ENCODE measurements at regions not wholly inside any gene's neighbourhood (a gene's known extent, or its start where the extent isn't known, plus 50 kb on each side); places are given as distances from the start of the nearest gene placed in this dataset.
"Not testable (repeated sequence)": the region's sequence is repeated elsewhere in the genome, so short reads cannot be mapped to it uniquely, and the experiment has no call there.

DNA sequence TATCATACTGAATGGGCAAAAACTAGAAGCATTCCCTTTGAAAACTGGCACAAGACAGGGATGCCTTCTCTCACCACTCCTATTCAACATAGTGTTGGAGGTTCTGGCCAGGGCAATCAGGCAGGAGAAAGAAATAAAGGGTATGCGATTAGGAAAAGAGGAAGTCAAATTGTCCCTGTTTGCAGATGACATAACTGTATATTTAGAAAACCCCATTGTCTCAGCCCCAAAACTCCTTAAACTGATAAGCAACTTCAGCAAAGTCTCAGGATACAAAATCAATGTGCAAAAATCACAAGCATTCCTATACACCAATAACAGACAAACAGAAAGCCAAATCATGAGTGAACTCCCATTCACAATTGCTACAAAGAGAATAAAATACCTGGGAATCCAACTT is 52.5 kb upstream of the CCDC71L start:
- DNase-seq (ENCODE audit: low read depth in 2 of 3, low spot score in 1 of 3), result not testable (repeated sequence)

DNA sequence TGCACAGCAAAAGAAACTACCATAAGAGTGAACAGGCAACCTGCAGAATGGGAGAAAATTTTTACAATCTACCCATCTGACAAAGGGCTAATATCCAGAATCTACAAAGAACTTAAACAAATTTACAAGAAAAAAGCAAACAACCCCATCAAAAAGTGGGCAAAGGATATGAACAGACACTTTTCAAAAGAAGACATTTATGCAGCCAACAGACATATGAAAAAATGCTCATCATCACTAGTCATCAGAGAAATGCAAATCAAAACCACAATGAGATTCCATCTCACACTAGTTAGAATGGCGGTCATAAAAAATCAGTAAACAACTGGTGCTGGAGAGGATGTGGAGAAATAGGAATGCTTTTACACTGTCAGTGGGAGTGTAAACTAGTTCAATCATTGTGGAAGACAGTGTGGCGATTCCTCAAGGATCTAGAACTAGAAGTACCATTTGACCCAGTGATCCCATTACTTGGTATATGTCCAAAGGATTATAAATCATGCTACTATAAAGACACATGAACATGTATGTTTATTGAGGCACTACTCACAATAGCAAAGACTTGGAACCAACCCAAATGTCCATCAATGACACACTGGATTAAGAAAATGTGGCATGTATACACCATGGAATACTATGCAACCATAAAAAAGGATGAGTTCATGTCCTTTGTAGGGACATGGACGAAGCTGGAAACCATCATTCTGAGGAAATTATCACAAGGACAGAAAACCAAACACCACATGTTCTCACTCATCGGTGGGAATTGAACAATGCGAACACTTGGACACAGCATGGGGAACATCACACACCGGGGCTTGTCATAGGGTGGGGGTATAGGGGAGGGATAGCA is 53.9 kb upstream of the CCDC71L start:
- not testable (repeated sequence) for DNase-seq (ENCODE audit: low read depth in 2 of 3, low spot score in 1 of 3)

DNA sequence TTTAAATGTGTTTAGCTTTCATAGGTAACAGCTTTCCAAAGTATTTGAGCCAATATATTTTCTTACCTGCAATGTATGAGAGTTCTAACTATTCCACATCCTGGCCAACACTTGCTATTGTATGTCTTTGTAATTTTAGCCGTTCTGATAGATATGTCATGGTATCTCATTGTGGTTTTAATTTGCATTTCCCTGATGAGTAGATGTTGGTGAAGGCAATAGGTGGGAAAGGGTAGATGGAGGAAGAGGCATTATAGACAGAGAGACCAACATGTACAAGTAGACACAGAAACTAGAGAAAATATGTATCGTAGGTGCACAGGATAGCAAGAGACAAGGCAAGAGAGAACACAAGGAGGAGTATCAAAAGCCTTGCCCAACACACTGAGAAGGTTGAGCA is 54.8 kb upstream of the CCDC71L start:
- DNase-seq (ENCODE audit: low read depth in 2 of 3, low spot score in 1 of 3), result no peak

DNA sequence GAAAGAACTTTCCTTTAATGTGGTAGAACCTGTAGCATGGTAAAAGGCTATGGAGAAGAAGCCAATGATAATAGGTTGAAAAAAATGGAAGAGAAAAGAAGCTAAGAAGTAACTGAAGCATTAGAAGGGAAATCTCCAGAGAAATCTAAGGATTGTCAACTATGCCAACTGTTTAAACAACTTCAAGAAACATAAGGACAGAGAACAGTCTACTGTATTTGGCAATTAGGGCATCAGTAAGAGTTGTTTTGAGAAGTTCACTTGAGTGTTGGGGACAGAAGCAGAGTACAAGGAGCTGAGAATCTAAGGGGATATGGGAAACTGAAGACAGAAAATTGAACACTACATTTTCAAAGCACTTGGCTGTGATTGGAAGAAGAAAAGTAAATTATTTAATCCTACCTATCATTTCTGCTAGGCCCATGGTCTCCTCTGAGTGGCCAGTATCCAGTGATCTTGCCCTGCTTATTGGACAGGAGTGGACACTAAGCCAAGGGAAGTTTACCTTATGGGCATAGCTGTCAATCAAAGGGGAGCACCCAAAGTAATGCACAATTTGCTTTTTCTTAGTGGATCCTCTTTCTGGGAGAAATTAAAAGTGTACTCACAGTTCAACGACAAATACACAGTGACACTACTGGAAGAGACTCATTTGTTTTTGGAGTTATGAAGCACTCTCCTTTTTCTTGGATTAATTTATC is 56.4 kb upstream of the CCDC71L start:
- no peak for DNase-seq (ENCODE audit: low read depth in 2 of 3, low spot score in 1 of 3)

DNA sequence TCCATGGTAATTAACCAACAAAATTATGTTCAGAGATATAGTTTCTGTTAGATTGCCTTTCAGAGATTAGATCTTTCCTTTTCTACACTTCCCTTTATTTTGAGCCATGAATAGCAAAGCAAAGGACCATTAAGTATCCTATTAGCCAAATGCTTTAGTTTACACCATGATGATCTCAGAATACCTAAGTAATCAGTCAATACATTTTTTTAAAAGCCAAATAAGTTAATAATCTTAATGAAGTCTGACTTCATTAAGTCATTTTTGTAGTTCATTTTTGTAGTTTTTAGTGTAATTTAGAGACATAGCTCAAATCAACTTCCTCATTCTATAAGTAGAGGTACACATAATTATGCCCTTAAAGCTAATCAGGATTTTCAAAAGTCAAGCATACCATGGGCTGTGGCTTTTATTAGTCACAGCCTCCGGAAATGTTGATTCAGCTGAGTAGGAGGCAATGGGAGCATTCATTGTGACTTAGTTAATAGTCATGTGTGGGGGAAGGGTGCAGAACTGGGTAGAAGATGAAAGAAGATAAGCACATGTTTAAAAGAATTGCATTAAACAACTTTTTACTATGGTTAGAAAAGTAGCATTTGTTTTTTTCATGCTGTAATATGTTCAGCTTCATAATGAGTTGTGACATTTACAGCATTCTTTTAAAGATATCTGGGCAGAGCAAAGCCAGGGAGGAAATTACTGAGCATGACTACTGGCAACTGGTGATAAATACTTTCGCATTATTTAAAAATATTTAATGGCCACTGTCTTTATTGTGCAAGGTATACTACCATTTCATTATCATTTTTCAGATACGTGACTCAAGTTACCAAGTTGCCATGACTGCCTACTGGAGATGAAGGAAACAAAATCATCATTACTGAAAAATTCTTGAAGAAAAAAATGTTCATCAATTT is 57.3 kb upstream of the CCDC71L start:
- DNase-seq (ENCODE audit: low read depth in 2 of 3, low spot score in 1 of 3), result peak; percentile 63 to 93 (median 67)

DNA sequence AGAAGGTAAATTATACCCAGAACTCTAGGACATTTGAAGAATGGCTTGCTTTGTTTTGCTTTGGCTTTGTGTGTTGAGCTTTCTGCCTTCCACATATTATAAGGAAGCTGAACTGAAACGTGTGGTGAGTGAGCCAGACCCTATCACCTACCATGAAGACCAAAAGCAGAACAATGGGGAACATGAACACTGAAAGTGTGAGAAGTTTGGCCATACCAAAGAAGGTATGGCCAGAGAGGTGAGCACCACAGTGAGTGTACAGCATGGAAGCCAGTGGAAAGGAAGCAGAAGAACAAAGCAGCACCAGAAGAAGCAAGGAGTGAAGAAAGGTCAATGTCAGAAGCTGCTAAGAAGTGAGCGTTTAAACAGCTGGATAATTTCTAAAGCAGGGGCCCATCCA is 59.7 kb upstream of the CCDC71L start:
- no peak for DNase-seq (ENCODE audit: low read depth in 2 of 3, low spot score in 1 of 3)

DNA sequence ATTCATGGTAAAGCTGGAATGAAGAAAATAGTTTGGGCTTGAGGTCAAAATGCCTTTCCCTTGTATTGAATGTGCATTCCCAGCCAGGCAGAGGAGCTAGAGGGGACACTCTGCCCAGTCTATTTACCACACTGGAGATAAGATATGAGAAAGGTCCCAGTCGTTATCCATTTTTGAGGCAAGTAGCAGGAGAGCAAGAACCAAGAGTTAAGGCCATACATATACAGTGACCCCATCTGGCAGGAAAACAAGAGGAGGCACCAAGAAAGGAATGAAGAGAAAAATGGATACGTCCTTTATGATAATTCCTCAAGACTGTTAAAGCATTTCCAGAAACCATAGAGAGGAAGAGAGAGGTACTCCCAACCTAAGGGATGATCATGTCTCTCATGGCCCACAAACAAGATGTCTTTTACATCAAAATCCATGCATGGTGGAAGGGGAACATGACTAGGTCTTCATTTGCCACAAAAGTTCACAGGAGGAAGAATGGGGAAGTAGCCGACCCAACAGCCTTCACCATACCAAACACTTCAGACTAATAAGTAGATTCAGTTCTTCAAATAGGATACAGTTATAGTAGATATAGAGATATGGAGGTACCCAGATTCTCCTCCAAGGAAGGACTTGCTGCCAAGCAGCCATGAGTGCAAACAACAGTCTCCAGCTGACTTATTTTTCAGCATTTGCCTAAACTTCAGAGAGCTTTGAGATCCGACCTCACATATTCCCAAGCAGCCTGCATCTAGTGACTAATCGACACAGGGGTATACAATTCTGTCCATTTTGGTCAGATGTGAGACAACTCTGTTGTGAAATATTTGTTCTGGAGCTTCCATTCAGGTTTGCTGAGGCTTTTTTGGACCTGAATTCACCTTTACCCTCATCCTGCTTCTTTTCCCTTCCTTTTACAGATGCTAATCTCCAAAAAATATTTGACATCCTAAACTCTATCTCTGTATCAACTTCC is 61.1 kb upstream of the CCDC71L start:
- no peak for DNase-seq (ENCODE audit: low read depth in 2 of 3, low spot score in 1 of 3)

DNA sequence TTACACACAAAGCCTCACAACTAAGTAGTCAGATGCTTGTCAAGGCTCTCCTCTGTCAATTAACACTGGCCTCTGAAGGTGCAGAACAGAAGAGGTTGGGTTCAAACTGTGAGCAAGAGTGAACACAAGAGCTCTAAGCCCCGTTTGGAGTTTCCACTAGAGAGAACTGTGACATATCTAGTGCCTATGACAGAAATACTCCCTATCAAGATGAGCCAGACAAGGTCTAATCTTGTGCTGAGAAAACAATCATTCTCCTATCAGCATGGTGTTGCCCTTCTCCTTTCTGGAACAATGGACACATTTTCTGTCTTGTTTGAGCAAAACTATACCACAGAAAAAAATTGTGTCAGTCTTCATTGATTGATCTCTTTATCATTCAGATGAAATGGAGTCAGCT is 62.4 kb upstream of the CCDC71L start:
- DNase-seq (ENCODE audit: low read depth in 2 of 3, low spot score in 1 of 3), result no peak

DNA sequence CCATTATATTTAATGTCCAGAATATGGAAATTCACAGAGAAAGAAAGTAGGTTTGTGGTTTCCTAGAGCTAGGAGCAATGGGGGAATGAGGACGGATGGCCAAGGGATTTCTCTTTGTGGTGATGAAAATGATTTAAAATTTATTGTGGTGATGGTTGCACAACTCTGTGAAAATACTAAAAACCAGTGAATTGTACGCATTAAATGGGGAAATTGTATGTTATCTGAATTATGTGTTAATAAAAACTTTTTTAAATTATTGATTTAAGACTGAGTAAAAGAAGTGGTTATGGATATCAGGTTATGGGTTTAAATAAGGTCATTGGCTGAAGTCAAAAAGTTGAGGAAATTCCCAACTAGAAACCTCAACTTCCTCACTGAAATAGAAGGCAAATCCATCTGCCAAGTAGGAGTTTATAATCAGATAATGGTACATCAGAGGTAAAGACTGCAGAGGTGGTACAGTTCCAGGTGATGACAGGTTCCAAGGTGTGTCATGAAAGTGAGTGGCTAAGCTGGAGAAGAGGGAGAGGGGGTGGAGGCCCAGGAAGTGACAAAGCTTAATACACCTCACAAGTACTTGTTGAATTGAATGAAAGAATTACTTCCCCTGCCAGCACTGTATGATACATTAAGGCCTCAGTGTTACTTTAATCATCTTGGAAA is 68.9 kb upstream of the CCDC71L start:
- no peak for DNase-seq (ENCODE audit: low read depth in 2 of 3, low spot score in 1 of 3)

DNA sequence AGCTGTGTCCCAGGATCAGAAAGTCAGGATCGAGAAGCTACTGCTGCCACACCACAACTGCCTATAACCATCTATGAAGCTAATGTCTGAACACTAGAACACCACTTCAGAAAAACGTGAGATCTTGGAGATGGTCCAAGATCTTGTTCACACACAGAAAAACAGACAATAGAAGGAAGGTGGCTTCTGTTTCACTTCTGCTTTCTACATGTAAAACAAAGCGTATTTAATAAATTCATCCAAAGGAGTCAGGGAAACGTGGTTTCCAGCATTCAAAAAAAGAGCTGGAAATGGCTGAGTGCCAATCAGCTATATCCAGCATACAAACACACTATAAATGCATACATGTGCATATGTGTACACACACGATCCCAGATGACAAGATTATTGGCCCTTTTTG is 70.2 kb upstream of the CCDC71L start:
- no peak for DNase-seq (ENCODE audit: low read depth in 2 of 3, low spot score in 1 of 3)

DNA sequence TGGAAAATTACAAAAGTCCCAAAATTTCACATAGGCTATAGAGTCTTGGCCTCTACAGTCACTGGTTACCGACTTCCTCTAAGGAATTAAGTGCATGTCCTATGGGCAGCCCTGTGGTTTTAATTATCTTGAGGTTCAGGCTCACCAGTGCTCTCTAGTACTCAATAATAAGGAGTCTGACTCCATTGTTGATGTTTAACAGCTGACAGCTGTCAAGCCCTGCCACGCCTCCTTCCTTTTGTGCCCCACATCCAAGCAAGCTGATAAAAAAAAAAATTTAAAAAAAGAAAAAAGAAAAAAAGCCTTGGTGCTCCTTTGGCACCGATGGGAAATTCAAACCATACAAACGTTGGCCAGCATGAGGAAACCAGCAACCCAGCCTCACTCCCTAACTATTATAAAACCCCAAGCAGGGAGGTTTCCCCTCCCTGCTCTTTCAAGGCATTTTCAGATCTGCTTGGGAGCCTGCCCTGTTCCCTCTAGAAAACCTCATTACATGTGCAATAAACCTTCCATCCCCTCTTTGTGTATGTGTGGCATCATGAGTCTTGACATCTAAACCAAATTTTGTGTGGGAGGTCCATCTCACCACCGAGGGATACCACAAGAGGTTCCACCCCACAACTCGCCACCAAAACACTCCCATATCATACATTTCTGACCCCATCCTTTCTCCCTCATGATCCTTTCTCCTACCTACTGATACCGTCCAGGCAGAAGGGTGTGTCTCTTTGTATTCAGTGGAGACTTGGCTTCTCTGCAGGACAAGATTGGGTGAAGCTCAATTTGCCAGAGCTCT is 70.9 kb upstream of the CCDC71L start:
- DNase-seq (ENCODE audit: low read depth in 2 of 3, low spot score in 1 of 3), result no peak

DNA sequence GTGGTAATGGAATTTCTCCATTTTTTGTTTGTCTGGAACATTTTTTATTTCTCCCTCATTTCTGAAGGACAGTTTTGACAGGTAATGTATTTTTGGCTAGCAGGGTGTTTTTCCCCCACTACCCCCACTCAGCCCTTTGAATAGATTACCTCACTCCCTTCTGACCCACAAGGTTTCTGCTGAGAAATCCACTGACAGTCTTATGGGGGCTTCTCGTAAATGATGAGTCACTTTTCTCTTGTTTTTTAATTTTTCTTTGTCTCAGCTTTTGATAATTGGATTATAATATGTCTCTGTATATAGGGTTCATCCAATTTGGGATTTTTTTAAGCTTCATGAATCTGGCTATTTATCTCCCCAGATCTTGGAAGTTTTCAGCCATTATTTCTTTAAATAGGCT is 74.7 kb upstream of the CCDC71L start:
- DNase-seq (ENCODE audit: low read depth in 2 of 3, low spot score in 1 of 3), result no peak

DNA sequence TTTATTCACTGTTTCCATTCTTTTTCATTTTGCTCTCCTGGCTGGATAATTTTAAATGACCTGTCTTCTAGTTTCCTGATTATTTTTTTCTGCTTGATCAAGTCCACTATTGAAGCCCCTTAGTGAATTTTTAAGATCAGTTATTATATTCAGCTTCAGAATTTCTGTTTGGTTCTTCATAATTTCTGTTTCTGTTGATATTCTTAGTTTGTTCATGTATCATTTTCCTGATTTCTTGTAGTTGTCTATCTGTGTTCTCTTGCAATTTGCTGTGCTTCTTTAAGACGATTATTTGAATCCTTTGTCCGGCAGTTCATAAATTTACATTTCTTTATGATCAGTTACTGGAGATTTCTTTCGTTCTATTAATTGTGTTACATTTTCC is 75.2 kb upstream of the CCDC71L start:
- DNase-seq (ENCODE audit: low read depth in 2 of 3, low spot score in 1 of 3), result no peak

DNA sequence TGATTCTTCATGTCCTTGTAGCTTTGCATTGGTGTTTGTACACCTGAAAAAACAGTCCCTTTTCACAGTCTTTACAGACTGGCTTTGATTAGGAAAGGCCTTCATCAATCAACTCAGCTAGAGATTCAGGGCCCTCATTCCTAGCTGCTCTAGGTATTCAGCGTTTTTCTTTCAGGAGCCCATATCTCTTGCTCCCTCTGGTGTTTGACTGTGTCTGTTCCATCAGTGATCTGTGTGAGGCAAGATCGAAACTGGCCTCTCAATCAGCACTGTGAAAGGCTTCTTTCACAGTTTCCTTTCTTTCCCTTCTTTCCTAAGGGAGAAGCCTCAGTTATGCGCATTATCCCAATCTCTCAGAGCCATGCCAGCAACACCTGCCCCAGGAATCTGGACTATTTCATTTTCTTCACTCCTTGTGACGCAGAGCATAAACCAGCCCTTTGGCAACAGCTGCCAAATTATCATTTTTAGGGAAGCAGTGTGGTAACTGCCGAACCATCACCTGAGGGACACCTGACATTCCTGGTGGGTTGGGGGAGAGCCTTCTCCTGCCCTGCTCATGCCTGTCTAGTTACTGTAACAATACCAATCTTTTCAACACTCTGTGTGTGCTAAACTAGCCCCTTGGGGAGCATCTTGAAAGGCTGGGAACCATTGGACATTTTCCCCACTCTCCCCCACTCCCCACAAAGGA is 75.7 kb upstream of the CCDC71L start:
- peak; percentile 15 to 52 (median 20) for DNase-seq (ENCODE audit: low read depth in 2 of 3, low spot score in 1 of 3)

DNA sequence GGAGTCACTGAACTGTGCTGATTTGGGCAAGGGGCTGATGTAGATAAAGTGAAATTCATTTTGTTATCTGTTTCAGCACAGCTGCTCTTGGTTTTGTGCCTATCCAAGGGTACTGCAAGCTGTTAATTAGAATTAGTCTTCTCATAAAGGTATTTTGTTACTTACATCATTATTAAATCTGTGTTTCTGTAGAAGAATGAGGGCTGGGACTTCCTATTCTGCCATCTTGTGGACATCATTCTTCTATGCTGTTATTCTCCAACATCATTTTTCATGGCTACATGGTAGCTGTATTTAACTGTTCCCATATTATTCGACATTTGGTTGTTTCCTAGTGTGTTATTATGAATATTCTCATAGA is 76.2 kb upstream of the CCDC71L start:
- no peak for DNase-seq (ENCODE audit: low read depth in 2 of 3, low spot score in 1 of 3)

DNA sequence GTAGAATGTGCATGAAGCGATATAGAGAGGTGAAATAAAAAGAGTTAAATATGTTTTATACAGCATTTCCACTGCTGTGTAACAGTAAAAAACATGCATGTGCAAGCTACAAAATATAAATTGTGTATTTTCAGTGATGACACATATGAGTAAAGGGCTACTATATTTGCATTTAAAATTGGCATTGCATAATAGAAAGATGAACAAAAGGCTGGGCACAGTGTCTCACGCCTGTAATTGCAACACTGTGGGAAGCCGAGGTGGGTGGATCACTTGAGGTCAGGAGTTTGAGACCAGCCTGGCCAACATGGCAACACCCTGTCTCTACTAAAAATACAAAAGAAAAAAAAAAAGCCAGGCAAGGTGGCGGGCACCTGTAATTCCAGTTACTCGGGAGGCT is 79.8 kb upstream of the CCDC71L start:
- no peak for DNase-seq (ENCODE audit: low read depth in 2 of 3, low spot score in 1 of 3)

DNA sequence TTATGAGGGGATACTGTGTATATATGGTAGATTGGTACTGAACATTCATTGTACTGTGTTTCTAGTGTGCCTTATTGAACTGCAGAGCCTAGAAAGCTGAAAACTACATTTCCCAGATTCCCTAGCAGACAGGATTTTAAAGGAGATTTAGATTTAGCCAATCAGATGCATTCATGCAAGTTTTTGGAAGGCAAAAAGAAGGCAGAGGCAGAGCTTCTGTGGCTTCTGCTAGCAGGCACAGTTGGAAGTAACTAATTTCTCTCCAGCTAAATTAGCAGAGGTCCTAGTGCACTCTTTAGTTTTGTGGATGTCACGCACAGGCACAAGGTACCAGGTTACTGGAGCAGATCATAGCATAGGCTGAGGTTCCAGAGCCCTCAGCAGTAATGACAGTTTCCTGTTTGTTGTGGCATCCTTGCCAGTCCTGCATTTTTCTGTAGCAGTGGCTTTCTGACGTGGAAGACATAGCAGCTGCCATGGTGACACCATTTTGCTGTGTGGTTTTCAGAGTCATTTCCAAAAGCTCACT is 83.7 kb upstream of the CCDC71L start:
- no peak for DNase-seq (ENCODE audit: low read depth in 2 of 3, low spot score in 1 of 3)

DNA sequence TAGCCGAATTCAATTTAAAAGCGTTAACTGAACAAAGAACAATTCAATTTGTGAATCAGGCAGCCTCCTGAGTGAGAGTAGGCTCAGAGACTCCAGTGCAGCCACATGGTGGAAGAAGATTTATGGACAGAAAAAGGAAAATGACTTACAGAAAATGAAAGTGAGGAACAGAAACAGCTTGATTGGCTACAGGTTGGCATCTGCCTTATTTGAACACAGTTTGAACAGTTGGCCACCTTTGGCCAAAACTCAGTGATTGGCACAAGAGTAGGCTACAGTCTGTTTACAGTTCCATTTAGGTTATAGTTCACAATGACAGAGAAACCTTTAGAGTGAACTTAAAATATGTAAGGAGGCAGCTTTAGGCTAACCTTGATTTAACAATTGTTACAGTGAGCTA is 86.3 kb upstream of the CCDC71L start:
- not testable (repeated sequence) for DNase-seq (ENCODE audit: low read depth in 2 of 3, low spot score in 1 of 3)

All from stimulated activated CD4-positive, alpha-beta T cell treated with anti-CD3 and anti-CD28 coated beads, Interleukin-12 subunit alpha, Interleukin-12 subunit beta, amount 100 ng/mL, for 48 hours (primary cell).